HFF-Myc (cell line): ENCODE measurements at regions not wholly inside any gene's neighbourhood (a gene's known extent, or its start where the extent isn't known, plus 50 kb on each side); places are given as distances from the start of the nearest gene placed in this dataset.
"Not testable (repeated sequence)": the region's sequence is repeated elsewhere in the genome, so short reads cannot be mapped to it uniquely, and the experiment has no call there.

Source experiments
- DNase-seq: peaks from one replicate; pipeline ENCODE4 v3.0.0-alpha.2; 2011; ENCODE audit warnings: low read depth; ENCODE audit errors: extremely low read depth
- H3K4me3 ChIP-seq: replicated peaks from 2 replicates; pipeline ENCODE4 v1.5.1; 2011; ENCODE audit warnings: low read depth, mild to moderate bottlenecking, control low read depth, low read length
- TF ChIP-seq, protein P1 (sequence below): IDR thresholded peaks from 2 replicates; pipeline ENCODE4 v1.5.1; 2012; ENCODE audit warnings: mild to moderate bottlenecking, low read depth, low read length, control low read depth; ENCODE audit errors: missing control alignments

DNA sequence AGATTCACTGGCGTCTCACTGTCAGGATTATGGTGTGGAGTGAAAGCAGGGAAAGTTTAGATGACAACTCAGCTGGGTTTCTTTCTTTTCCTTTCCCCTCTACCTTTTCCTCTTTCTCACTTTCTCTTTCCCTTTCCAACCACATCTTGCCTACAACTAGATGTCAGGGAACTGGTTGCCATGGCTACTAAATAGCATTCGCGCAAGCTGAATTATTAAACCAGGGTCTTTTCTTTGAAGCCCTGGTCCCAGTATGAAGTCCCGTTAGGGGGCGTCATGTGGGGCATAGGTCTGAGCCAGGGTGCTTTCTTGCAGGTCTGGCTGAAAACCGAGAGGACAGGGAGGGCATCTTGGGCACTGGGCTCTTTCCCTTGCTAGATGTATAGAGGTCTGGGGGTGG lies 168.4 kb upstream of the CACNA1E start:
- DNase-seq = no peak
- no peak overlapping the region for H3K4me3 ChIP-seq
- TF ChIP-seq, protein P1, sequence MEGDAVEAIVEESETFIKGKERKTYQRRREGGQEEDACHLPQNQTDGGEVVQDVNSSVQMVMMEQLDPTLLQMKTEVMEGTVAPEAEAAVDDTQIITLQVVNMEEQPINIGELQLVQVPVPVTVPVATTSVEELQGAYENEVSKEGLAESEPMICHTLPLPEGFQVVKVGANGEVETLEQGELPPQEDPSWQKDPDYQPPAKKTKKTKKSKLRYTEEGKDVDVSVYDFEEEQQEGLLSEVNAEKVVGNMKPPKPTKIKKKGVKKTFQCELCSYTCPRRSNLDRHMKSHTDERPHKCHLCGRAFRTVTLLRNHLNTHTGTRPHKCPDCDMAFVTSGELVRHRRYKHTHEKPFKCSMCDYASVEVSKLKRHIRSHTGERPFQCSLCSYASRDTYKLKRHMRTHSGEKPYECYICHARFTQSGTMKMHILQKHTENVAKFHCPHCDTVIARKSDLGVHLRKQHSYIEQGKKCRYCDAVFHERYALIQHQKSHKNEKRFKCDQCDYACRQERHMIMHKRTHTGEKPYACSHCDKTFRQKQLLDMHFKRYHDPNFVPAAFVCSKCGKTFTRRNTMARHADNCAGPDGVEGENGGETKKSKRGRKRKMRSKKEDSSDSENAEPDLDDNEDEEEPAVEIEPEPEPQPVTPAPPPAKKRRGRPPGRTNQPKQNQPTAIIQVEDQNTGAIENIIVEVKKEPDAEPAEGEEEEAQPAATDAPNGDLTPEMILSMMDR = no peak

DNA sequence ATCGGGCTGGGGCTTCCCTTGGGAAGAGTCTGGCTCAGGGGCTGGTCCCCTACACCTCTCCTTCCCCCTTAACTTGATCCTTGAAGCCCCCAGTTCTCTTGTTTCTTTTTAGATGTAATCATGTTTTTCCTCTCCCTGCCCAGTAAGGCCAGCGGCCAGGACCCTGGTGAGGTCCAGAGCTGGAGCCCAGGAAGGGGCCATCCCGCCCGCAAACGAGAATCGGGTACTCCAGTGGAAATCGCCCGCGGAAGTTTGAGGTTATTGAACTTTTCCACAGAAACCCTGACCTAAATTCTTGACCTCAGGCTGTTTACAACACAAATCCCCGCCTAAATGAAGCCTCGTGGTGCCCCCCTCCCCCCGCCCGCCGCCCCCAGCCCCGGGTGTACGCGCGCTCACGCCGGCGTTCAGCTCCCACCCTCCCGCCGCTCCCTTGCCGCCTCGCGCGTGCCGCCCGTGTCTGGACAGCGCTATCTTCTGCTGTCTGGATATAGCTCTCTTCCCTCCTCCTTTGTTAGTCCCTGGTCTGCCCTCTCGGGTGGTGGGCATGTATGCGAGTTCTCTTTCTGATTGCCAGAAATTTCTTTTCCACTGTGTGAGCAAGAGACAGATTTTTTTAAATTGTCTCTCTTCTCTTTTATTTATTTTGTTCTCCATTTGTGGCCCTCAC lies 165.9 kb upstream of the CACNA1E start:
- no peak overlapping the region for H3K4me3 ChIP-seq
- TF ChIP-seq, protein P1 = no peak
- no peak for DNase-seq

DNA sequence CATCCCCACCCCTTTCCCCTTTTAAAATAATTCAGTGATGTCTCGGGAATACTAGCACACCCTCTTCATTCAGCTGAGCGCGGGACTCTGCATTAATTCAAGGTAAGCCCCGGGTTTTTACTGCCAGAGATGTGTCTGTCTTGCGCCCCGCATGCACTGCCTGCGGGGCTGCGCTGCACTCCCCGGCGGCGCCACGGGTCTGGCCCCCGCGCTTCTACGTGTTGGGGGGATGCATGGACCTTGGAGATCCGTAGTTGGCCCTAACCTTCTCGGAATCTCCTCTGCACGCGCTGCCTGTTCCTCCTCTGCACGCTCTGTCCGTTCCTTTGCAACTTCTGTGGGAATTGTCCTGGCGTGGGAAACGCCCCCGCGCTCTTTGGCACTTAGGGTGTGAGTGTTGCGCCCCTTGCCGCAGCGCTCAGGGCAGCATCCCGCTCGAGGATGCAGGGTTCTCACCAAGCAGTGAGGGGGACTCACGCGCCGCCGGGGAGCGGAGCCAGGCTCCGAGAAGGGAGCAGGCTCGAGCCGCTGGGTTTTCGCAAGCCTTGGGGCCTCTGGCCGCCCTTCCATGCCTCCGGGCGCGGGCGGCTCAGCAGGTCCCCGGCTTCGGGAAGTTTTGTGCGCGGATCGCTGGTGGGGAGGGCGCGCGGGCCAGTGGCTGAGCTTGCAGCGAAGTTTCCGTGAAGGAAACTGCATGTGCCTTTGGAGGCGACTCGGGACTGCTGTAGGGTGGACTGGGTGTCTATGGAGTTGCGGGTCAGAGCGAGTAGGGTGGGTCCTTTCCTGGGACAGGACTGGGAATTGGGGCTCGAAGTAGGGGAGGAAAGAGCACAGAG lies 165.1 kb upstream of the CACNA1E start:
- H3K4me3 ChIP-seq = no peak overlapping the region
- no peak for DNase-seq

DNA sequence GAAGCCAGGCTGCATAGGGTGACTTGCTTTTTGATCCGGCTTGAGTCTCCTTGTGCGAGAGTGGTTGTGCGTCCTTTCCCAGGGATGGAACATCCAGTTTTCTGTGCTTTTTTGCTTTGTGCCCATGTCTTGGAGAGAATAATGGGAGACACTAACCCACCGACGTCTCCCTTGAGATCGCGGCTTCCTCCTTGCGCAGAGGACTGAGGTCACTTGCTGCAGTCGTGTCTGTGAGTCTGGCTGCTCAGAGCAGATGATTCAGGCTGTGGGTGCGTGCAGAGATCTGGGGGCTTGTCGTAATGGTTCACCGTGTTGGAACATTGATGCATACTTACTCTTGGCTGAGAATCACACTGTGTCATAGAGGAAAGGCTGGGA lies 164.5 kb upstream of the CACNA1E start:
- DNase-seq = no peak
- no peak overlapping the region for H3K4me3 ChIP-seq
- TF ChIP-seq, protein P1 = no peak

More for the DNA sequence above, 165.1 kb upstream of the CACNA1E start:
- TF ChIP-seq, protein P1 = no peak

DNA sequence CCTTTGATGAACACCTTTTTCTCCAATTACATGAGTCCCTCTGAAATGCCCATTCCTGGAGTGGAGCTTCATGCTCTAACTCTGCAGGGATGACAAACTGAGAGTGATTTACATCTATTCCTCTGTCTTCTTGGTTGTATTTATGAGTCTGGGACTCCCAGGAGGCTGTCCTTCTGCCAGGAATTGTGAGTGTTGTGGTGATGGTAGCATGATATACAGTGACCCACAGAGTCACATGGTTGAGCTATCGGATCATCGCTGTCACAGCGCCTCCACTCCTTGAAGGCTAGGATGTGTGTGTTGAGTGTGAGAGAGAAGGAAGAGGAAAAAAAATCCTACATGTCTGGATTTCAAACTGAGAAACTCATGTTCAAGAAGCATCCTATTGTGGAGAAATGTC lies 163.4 kb upstream of the CACNA1E start:
- DNase-seq = no peak
- TF ChIP-seq, protein P1 = no peak
- no peak overlapping the region for H3K4me3 ChIP-seq

DNA sequence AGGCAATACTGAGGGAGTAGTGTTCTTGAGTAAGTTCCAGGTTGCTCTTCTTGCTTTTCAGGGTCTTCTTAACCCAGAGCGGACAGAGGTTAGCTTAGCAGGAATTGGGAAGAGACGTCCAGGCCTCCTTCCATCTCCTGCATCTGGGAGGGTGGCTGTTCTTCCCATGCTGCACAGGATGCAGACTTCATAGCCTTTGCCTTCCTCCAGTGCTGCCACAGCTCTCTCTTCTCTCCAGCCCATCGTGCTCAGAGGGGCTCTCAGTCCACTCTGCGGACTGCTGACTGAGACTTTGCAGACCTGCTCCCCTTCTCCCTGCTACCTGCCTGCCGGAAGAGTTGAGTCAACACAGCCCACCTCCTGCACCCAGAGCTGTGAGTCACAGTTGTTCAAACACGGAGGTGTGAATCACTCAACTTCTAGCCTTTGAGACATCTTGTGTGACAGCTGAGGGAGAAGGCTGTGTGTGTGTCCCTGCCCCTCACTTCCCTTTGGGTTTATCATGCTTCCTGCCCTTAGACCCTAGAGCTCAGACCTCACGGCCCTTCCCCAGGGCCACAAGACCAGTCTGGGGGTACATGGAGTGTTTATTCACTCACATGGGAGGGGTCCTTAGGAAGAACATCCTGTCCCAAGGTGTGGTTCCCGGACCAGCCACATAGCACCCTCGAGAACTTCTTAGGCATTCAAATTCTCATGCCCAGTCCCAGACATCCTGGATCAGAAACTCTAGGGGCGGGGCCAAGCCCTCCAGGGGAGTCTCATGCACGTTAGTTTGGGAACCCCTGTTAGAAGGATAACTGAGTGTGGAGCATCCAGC lies 158.3 kb upstream of the CACNA1E start:
- TF ChIP-seq, protein P1 = no peak
- H3K4me3 ChIP-seq = no peak overlapping the region
- DNase-seq = no peak

DNA sequence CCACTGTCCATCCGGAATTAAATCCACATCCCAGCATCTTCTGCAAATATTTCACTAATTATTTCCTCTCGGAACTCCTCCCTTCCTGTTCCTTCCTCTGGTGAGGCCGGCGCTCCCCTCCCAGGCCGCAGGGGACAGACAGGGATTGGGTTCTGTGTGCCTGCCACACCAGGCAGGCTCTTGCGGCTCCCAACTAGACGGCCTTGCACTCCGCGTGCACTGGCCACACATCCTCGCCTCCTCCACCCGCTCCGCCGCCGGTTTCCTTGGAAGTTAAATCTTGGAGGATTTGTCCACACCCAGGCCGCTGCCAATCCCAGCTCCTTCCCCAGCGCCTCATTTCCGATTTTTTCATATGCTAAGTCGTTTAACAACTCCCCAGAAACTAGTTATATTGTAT lies 157.6 kb upstream of the CACNA1E start:
- not testable (repeated sequence) for H3K4me3 ChIP-seq

More for the DNA sequence above, 157.6 kb upstream of the CACNA1E start:
- DNase-seq = not testable (repeated sequence)
